HG03558 (cell line): ENCODE measurements at regions not wholly inside any gene's neighbourhood (a gene's known extent, or its start where the extent isn't known, plus 50 kb on each side); places are given as distances from the start of the nearest gene placed in this dataset.
"Not testable (repeated sequence)": the region's sequence is repeated elsewhere in the genome, so short reads cannot be mapped to it uniquely, and the experiment has no call there.

Source experiments
- ATAC-seq: cut with Tn5 transposase; IDR thresholded peaks from one replicate; pipeline ENCODE4 v1.9.1; 2021; ENCODE audit warnings: moderate number of reproducible peaks; ENCODE audit not compliant: unreplicated experiment; ENCODE audit errors: extremely low read depth

DNA sequence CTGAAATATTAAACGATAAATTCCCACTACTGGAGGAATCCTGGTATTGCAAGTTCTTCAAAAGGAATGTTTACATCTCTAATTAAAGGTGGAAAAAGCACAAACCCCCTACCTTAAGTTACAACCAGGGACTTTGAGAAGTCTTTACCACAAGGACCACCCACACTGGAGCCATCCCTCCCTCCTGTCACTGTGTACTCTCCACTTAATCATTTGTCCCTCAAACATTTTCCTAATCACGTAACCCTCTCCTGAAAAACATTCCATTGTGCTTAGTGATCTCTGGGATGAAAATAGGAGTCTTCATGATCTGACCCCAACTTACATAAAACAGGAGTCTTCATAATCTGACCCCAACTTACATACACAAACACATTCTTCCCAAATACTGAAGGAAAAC, 85.7 kb downstream of the SUCLG1 start:
- ATAC-seq, result no peak

DNA sequence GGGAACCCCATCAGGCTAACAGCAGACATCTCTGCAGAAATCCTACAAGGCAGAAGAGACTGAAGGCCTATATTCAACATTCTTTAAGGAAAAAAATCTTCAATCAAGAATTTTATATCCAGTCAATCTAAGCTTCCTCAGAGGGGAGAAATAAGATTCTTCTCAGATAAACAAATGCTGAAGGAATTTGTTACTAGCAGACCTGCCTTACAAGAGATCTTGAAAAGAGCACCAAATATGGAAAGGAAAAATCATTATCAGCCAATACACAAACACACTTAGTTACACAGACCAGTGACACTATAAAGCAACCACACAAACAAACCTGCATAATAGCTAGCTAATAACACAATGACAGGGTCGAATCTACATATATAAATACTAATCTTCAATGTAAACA, 96.5 kb downstream of the SUCLG1 start:
- ATAC-seq, result no peak

DNA sequence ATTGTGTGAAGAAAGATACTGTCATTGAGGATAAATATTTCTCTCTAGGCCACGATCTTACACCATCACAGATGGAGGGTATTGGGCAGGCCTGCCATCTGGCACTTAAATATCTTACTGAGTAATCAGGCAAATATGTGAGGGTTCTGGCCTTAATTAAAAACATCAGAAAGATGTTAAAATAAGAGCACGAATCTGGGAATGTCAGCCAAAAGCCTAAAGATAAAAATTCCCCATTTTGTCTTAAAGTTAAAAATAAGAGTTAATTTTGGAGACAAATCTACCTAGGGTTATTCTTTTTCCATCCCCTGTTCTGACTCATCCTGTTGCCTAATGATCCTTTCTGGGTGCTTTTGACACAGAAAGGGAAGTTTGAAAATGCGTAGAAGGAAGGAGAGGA, 121.0 kb downstream of the SUCLG1 start:
- no peak for ATAC-seq

DNA sequence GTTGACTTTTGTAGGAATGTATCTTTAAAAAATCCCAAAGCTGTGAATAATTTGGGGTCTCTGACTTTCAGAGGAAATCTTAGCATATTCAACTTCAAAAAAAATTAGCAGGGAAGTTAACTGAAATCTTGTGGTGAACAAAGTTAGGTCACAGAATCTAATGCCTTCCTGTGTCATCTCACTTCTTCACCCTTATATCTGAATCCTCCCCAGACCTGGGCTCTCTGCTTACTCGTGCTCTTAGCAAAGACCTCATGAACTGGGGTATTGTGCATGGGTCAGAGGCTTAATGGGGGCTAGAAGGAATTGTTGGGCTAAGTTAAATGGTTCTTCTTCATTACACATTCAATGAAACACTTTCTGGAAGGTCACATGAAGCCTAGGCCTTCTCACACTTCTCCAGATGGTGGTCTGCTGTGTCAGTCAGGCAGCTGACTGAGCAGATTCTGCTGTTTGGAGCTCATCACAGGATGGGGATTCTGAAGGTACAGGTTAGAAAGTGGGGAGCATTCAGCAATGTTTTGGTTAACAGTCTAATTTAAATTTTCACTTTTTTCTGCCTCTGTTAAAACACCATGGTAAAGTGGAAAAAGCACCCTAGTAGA, 131.3 kb downstream of the SUCLG1 start:
- ATAC-seq, result no peak

DNA sequence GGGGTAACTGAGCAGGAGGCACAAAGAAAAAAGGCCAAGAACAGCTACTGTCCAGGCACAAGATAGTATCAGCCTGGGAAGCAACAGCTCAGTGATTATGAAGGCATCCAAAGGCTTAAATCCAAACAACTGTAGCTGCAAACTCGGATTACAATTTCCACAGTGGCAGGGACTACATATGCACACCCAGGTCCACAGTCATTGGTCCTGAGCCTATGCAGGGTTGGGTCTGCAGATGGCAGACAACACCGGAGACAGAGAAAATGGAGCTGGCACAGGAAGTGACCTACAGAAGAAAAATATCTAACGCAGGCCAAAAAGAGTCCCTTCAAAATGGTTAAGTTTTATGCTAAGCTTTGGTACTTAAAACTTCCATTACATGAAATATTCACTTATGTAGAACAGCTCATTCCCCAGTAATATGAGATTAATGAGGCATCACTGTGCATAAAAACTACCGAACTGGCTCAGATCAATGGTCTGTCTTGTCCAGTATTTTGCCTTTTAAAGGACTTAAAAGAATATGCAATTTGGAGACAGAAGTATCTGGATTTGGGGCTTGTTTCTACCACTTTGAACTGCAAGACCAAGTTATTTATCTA, 132.1 kb downstream of the SUCLG1 start:
- no peak for ATAC-seq

DNA sequence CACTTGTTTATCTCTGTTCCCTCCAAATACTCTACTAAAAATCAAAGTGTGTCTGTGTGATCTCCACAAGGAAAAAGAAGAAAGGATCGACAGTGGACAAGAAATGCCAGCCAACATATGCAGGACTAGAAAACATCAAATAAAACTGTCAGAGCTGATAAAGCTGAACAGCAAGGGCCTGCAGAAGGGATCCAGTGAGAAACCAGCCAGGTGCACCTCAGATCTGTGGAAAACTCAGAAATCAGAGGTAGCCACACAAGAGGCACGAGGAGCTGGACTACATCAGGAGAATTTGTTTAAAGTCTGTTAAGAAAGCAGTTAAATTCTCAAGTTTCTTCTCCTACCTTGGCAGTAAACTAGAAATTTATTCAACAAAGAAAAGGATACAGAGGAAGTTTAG, 135.2 kb downstream of the SUCLG1 start:
- ATAC-seq, result no peak

DNA sequence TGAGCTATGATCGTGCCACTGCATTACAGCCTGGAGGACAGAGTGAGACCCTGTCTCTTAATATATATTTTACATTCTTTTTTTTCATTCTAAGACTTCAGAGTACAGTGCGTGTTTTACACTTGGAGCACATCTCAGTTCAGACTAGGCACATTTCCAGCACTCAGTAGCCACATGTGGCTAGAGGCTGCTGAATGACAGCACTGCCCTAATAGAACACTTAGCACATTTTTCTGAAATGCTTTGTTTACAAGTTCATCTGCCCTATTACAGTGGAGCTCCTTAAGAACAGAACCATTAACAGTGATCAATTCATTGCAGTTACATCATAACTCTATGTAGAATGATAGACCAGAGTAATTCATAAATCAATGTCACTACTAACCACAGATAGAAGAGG, 138.1 kb downstream of the SUCLG1 start:
- no peak for ATAC-seq

DNA sequence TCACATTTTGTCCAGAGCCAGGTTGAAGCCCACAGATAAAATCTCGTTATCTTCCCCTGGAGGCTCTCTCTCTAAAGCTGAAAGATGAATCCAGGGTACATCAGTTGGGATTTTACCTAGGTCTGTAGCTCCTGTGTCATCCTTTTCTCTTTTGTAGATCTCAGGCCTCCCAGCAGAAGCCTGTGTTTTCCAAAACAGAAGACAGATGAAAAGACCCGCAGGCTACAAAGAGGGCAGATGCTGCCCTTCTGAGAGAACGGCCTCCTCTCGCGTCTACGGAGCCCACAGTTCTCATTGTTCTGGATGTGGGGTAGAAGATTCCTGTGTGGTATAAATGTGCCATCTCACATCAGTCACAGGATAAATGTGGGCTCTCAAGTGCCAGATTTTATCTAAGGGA, 139.5 kb downstream of the SUCLG1 start:
- no peak for ATAC-seq

DNA sequence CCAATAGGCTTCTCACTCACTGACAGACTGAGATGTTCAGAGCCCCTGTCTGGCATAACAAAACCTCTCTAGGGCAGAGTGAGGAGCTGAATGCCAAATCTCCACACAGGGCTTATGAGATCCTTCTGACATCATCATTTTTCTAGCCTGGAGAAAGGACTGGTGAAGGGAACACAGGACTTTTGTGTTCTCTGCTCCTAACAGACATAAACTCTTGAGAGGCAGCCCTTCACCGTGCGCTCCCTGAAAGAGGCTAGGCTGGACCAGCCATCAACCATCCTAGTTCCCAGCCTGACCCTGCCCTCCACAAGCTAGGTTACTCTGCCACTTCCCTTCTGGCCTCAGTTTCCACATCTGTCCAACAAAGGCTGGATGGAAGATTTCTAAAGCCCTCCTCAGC, 141.9 kb downstream of the SUCLG1 start:
- no peak for ATAC-seq

DNA sequence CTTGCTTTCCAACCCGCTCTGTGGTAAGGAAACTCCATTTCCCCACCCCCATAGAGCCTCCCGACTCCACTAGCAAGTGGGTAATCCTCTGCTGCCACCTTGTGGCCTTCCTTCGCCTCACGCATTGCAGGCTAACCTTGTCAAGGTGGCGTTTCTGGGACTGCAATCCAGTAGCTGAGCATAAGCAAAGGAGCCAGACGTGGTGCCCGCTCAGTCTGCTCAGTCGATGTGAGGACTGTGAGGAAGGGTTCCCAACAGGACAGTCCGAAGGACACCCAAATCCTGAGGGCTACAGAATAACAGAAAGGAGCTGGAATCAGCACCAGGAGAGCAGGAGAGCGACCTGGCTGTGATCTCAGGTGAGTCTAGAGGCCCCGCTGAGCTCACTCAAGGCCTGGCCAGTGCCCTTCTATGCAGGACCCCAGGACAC, 144.2 kb downstream of the SUCLG1 start:
- peak; percentile 99 for ATAC-seq

DNA sequence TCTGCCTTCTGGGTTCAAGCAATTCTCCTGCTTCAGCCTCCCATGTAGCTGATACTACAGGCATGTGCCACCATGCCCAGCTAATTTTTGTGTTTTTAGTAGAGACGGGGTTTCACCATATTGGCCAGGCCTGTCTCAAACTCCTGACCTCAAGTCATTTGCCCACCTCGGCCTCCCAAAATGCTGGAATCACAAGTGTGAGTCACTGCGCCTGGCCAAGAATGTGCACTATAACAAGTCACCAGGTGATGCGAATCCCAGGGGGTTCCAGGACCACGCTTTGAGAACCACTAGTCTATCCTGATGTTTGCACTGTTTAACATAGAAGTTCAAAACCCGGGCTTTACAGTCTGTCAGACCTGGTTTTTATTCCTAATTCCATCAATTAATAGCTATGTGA, 144.8 kb downstream of the SUCLG1 start:
- no peak for ATAC-seq

DNA sequence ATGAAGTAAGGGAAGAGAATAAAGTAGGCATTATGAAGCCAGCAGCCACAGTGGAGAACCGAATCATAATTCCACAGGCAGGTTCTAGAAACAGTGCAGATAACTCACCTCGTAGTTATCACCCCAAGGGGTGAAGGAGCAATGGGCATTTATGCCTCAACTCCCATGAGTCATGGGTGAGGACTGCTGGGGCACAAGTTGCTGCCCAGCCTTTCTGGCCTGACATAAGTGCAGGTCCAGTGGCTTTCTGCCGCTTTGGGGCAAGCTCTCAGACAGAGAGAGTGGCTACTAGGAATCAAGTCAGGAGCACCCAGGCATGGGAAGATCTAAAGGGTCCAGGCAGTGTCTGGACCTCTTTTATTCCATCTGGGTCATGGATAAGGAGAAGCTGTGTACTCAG, 149.8 kb downstream of the SUCLG1 start:
- ATAC-seq, result no peak

DNA sequence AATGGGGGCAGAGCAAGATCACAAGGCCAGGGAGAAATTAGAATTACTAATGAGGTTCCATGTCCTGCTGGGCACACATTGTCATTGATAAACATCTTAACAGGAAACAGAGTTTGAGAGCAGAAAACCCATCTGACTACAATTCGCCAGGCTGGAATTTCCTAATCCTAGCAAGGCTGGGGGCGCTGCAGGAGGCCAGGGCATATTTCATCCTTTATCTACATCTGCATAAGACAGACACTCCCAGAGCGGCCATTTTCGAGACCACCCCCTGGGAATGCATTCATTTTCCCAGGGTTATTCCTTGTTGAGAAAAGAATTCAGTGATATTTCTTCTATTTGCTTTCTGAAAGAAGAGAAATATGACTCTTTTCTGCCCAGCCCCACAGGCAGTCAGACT, 152.7 kb downstream of the SUCLG1 start:
- ATAC-seq, result no peak

DNA sequence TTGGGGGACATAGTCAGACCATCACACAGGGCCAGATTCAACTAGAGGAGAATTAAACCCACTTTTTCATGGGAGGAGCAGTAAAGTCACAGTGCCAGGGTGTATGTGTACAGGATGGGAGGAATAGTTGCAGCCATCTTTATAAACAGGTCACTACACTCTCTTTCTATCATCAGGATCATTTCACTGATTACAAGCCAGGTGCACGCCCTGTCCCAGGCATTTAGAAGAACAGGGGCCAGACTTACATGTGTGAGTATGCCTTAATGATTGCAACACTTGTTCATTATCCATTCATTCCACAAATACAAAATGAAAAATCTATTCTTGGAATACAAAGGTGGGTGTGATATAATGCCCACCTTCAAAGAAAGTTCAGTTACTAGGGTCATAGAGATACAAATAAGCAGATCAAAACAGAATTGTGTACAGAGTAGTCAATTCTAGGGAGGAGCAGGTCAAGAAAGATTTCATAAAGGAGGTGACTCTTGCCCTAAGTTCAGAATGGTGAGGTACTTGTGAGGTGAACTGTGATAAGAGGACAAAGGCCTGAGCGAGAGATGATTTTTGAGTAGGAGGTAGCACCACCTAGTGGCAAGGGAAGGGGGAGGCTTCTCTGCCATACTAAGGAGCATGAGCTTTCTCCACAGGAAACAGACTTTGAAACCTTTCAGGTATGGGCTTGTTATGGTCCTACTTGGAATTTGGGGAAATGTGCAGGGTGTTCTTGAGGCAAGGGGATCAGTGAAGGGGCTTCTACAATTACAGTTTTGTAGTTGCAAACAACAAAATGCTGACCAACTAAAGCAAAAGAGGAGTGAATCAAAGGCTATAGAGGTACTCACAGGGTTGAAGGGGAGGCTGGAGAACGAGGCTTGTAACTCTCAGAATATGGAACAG, 156.3 kb downstream of the SUCLG1 start:
- peak; percentile 82 for ATAC-seq

DNA sequence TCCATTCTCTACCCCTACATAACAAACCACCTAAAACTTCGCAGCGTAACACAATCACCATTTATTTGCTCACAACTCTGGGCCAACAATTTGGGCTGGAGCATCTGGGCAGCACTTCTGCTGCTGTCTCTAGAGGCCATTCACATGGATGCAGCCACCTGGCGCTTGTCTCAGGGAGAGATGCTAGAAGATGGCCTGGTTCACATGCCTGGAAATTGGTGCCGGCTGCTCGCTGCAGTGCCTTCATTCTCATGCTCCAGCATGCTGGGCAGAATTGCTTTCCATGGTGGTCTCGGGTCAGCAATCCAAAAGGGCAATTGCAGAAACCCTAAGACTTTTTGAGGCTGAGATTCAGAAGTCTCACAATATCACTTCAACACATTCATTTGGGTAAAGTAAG, 157.4 kb downstream of the SUCLG1 start:
- ATAC-seq, result no peak

DNA sequence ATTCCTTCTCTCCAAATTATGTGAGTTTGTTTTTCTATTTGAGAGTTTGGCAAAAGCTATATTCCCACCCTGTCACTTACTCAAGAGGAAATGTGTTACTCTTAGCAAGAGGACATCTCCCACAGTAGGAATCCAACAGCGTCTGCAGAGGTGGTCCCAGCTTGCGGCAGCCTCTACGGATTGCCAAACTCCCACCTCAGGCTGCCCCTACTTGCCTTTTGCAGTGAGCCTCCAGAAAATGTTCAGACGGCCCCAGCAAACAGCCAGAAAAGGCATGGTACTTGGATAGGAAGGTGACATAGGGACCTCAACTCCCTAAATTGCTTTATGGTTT, 158.4 kb downstream of the SUCLG1 start:
- no peak for ATAC-seq

DNA sequence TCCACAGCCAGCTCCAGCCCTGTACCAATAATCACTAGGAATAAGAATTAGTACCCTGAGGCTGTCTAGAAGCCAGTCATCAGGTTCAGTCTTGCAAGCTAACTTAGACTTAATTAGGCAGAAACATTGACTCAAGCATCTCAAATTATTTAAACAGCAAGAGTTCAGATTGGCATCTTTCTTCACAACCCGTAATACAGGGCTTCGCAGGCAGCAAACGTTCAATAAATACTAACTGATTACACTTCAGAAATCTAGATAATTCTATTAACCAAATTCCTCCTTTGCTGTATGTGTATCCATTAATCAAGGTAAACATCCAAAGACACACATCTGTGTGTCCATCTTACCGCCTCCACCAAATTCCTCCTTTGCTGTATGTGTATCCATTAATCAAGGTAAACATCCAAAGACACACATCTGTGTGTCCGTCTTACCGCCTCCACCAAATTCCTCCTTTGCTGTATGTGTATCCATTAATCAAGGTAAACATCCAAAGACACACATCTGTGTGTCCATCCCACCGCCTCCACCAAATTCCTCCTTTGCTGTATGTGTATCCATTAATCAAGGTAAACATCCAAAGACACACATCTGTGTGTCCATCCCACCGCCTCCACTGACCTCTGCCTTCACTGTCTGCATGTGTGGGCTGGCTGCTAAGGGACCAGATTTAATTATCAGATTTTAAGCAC, 158.9 kb downstream of the SUCLG1 start:
- not testable (repeated sequence) for ATAC-seq

DNA sequence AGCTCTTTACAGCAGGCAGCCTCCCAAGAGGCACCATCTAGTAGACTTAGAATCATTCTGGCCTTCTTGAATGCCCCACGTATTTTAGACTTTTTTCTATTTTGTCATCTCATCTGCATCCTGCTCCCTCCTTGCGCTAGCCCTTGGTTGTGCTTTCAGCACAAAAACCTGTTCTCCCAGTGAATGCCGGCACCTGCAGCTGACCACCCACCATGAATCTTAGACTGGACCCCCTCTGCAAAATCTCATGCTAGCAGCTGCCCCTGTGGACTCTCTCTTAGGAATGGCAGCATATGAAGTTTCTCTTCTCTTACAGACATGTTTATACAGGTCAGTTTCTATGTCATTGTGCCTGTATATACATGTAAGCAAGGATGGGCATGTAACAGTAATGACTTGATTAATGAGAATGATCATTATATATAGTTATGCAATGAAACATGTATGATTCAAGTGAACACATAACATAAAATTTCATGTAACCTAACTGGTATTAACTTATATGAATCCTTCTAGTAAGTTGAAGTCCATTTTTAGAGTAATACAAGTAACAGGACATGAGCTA, 159.8 kb downstream of the SUCLG1 start:
- ATAC-seq, result no peak

DNA sequence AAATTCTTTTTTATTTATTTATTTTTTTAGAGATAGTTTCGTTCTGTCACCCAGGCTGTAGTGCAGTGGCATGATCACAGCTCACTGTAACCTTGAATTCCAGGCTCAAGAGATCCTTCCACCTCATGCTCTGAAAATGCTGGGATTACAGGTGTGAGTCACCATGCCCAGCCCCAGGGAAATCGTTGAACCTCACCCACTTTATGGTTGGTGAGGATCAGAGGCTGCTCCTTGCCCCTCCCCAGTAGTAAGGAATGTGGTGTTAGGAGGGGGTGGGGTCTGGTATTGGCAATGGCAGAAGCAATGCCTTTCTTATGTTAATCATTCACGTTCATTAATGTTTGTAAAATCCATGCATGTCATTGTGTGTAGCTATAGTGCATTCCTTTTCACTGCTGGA, 161.9 kb downstream of the SUCLG1 start:
- ATAC-seq, result no peak

DNA sequence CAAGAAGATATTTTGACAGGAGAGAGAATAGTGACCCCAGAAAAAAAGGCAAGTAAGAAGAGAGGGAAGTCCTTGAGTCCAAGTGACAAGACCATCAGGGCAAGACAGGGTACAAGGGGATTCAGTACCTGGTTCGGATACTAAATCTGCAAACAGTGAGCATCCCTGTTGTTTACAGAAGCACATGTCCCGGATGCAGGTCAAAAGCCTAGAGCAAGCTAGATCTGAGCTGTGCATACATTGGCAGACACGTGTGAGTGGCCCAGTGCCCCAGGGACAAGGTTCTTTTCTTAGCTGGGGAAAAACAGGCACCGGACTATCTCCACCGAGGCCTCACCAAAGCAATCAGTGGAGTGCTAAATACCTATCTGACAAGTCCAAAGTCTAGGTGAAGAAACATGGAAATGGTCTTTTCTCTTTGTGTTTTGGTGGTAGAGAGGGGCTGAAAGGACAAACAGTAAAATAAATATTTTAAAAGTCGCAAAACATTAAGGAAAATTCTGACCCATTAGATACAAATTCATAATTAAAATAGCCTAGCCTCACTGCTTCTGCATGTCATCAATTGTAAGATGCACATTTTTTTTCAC, 165.2 kb downstream of the SUCLG1 start:
- no peak for ATAC-seq
